ENCODE measurements at regions not wholly inside any gene's neighbourhood (a gene's known extent, or its start where the extent isn't known, plus 50 kb on each side); places are given as distances from the start of the nearest gene placed in this dataset.

GRCh38 chr5:42090162-42090561, 165.1 kb downstream of the FBXO4 start:
- no peak for TF ChIP-seq PATZ1 (CRISPR knock-in tag; IDR thresholded peaks at IDR 0.05; ENCODE audit: borderline replicate concordance)
- no peak for TF ChIP-seq ISL1 (CRISPR knock-in tag; IDR thresholded peaks at IDR 0.05)
- no peak for TF ChIP-seq TOX (CRISPR knock-in tag; IDR thresholded peaks at IDR 0.05; ENCODE audit: borderline replicate concordance)
- TF ChIP-seq POU6F1 (CRISPR knock-in tag; IDR thresholded peaks at IDR 0.05; ENCODE audit: borderline replicate concordance, low read depth) = no peak
- TF ChIP-seq ZNF8 (CRISPR knock-in tag; IDR thresholded peaks at IDR 0.05) = no peak
